Chondrocyte (in vitro differentiated cells): ENCODE measurements at regions not wholly inside any gene's neighbourhood (a gene's known extent, or its start where the extent isn't known, plus 50 kb on each side); places are given as distances from the start of the nearest gene placed in this dataset.

Source experiments
- DNase-seq: peaks from one replicate; pipeline ENCODE4 v3.0.0; 2021; ENCODE audit warnings: mixed read lengths, low spot score
- H3K27ac Mint-ChIP-seq: one replicate; pipeline ENCODE4 v1.8.0; 2021; ENCODE audit warnings: mild to moderate bottlenecking, moderate library complexity, mixed read lengths; ENCODE audit not compliant: unreplicated experiment
- H3K27me3 Mint-ChIP-seq: 2 replicates; pipeline ENCODE4 v1.8.0; 2021; ENCODE audit warnings: low read depth, mixed read lengths
- H3K36me3 Mint-ChIP-seq: 2 replicates; pipeline ENCODE4 v1.8.0; 2021; ENCODE audit warnings: low read depth, mixed read lengths
- H3K4me1 Mint-ChIP-seq: 2 replicates; pipeline ENCODE4 v1.8.0; 2021; ENCODE audit warnings: low read depth, mild to moderate bottlenecking, mixed read lengths
- H3K4me3 Mint-ChIP-seq: one replicate; pipeline ENCODE4 v1.8.0; 2021; ENCODE audit warnings: mild to moderate bottlenecking, moderate library complexity, mixed read lengths; ENCODE audit not compliant: unreplicated experiment
- H3K9me3 Mint-ChIP-seq: 2 replicates; pipeline ENCODE4 v1.8.0; 2021; ENCODE audit warnings: low read depth, mixed read lengths
- TF ChIP-seq, protein P1 (sequence below): fragments of 200-600 bp; sonication (generic); IDR thresholded peaks from 2 replicates; pipeline ENCODE4 v1.5.0; 2021; ENCODE audit warnings: antibody characterized with exemption, mild to moderate bottlenecking, moderate library complexity

DNA sequence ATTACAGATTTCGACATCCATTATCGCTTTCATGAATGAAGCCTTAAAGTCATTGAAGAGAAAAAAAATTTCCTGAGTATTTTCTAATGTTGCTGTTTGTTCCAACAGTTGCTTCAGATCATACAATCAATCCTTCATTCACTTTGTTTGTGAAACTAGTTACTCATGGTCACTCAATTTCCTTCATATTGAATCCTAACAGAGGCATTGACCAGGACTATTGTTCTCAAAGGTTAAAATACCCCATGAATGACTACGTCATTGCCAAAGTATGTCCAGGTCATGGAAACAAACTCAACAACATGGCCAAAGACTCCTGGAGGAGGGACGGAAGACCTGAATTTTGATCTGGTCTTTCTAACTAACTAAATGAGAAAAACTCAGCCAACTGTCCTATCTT, 54.0 kb upstream of the ABCB5 start:
- Mint-ChIP-seq H3K27me3 (peaks cover 3% of the 10 kb centered on the region), H3K36me3 (no peaks in the 10 kb centered on the region), H3K27ac (no peak overlapping the region), H3K4me1 (no peaks in the 10 kb centered on the region), H3K9me3 (peaks cover 3% of the 10 kb centered on the region), H3K4me3 (no peak overlapping the region)
- DNase-seq, result no peak
- TF ChIP-seq, protein P1, sequence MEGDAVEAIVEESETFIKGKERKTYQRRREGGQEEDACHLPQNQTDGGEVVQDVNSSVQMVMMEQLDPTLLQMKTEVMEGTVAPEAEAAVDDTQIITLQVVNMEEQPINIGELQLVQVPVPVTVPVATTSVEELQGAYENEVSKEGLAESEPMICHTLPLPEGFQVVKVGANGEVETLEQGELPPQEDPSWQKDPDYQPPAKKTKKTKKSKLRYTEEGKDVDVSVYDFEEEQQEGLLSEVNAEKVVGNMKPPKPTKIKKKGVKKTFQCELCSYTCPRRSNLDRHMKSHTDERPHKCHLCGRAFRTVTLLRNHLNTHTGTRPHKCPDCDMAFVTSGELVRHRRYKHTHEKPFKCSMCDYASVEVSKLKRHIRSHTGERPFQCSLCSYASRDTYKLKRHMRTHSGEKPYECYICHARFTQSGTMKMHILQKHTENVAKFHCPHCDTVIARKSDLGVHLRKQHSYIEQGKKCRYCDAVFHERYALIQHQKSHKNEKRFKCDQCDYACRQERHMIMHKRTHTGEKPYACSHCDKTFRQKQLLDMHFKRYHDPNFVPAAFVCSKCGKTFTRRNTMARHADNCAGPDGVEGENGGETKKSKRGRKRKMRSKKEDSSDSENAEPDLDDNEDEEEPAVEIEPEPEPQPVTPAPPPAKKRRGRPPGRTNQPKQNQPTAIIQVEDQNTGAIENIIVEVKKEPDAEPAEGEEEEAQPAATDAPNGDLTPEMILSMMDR, result no peak

DNA sequence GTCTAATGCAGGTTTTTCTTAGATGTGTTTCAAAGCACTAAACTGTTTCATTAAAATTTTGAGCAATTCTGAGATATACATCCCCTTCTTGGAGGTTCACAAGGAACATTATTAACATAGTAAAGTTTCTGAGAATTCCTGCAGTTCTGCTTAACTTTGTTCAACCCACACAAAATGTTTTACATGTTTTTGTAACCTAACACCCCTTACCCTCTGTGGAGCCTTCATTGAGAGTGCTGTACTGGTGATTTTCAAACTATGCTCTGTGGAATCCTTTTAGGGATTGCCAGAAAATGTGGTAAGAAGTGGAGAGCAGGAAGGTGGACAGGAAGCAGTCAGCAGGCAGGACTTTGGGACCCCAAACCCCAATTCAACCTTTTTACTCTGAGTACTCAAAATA, 53.6 kb upstream of the ABCB5 start:
- H3K9me3 Mint-ChIP-seq, result peaks cover 3% of the 10 kb centered on the region
- no peak for DNase-seq
- no peak overlapping the region for H3K4me3 Mint-ChIP-seq
- peaks cover 3% of the 10 kb centered on the region for H3K27me3 Mint-ChIP-seq
- no peaks in the 10 kb centered on the region for H3K36me3 Mint-ChIP-seq
- H3K4me1 Mint-ChIP-seq, result no peaks in the 10 kb centered on the region
- H3K27ac Mint-ChIP-seq, result no peak overlapping the region
- TF ChIP-seq, protein P1, result no peak

DNA sequence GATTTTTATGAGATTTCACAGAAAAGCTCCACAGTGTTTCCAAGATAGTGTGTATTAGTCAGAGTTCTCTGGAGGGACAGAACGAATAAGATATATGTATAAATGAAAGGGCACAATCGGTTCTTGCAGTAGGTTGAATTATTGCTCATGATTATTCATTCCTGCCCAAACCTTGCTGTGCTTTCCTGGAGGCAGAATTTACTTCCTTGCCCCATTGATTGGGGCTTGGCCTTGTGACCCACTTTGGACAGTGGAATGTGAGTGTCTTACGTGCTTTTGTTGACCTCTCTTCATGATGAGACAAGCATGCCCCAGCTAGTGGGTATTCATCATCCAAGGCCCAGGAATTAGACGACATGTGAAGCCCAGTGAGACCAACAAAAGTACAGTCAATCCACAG, 53.0 kb upstream of the ABCB5 start:
- H3K27ac Mint-ChIP-seq, result no peak overlapping the region
- TF ChIP-seq, protein P1, result no peak
- H3K4me1 Mint-ChIP-seq, result no peaks in the 10 kb centered on the region
- no peak for DNase-seq
- no peak overlapping the region for H3K4me3 Mint-ChIP-seq
- H3K27me3 Mint-ChIP-seq, result peaks cover 3% of the 10 kb centered on the region
- no peaks in the 10 kb centered on the region for H3K36me3 Mint-ChIP-seq
- peaks cover 5% of the 10 kb centered on the region for H3K9me3 Mint-ChIP-seq
